Central memory CD8-positive, alpha-beta T cell (primary cell): ENCODE measurements at regions not wholly inside any gene's neighbourhood (a gene's known extent, or its start where the extent isn't known, plus 50 kb on each side); places are given as distances from the start of the nearest gene placed in this dataset.

Experiments used
- ATAC-seq: fragments of 150-1000 bp; cut with Tn5 transposase; replicated peaks from 2 replicates; pipeline ENCODE4 v1.10.0; 2022; ENCODE audit warnings: mild to moderate bottlenecking, moderate FRiP score, moderate number of reproducible peaks; ENCODE audit not compliant: poor library complexity, severe bottlenecking; ENCODE audit errors: extremely low read depth
- DNase-seq, 2 donors: peaks; one replicate each; pipeline ENCODE4 v3.0.0; 2021; ENCODE audit warnings: low spot score in 2 of 2
- H3K27ac Mint-ChIP-seq: one replicate; pipeline ENCODE4 v1.8.0; 2022; ENCODE audit warnings: low read depth, mild to moderate bottlenecking, moderate library complexity, mixed read lengths
- H3K27me3 Mint-ChIP-seq: one replicate; pipeline ENCODE4 v1.8.0; 2022; ENCODE audit warnings: mixed read lengths
- H3K36me3 Mint-ChIP-seq: one replicate; pipeline ENCODE4 v1.8.0; 2022; ENCODE audit warnings: mild to moderate bottlenecking, moderate library complexity, mixed read lengths; ENCODE audit not compliant: insufficient read depth
- H3K4me1 Mint-ChIP-seq: one replicate; pipeline ENCODE4 v1.8.0; 2022; ENCODE audit warnings: mixed read lengths
- H3K4me3 Mint-ChIP-seq: one replicate; pipeline ENCODE4 v1.8.0; 2022; ENCODE audit warnings: mild to moderate bottlenecking, moderate library complexity, mixed read lengths
- H3K9me3 Mint-ChIP-seq: one replicate; pipeline ENCODE4 v1.8.0; 2022; ENCODE audit warnings: mixed read lengths

DNA sequence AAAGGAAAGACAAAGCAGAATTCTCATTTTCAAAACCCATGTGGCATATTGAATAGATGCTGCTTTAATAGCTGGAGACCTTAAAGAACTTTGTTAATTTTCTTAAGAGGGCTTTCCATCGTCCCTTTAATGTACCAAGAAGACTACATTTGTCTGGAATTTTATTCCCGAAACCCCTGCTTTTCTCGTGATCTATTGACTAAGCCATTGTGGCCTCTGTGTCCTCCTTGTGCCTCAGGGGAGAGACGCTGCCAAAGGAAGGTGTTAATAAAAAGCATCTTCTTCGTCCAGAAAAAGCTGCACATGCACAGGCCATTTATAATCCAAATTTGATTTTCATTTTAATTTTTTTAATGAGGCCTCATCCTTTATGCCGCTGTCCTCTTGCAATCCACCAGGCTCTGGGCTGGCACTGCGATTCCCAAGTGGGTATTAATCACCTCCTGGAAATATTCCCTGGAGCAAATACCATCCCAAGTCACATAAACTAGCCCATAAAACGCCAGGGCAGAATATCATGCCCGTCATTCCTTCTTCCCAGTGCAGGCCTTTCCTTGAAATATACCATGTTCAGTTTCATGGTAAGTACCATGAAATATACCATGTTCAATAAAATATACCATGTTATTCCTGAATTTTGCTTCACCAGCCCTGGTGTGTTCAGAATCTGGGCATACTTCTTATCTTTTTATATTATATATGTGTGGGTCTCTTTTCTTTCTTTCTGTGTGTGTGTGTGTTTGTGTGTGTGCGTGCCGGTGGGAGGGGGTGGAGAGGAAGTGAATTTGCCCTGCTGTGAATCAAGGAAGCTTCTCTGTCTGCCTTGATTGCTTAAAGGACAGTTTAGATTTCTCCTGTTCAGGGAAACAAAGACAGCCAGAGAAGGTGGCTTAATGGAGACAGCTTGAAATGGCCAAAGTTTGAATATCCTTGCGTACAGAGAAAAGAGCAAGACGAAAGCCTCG is 147.6 kb downstream of the PHETA1 start:
- H3K27me3 Mint-ChIP-seq, result peaks cover 27% of the 10 kb centered on the region
- H3K4me1 Mint-ChIP-seq, result no peaks in the 10 kb centered on the region
- DNase-seq (no peak), ATAC-seq (no peak)
- no peak overlapping the region for H3K4me3 Mint-ChIP-seq
- no peaks in the 10 kb centered on the region for H3K9me3 Mint-ChIP-seq
- H3K36me3 Mint-ChIP-seq, result peaks cover 2% of the 10 kb centered on the region
- no peak overlapping the region for H3K27ac Mint-ChIP-seq

- Mint-ChIP-seq H3K27ac (no peak overlapping the region), H3K9me3 (no peaks in the 10 kb centered on the region), H3K36me3 (peaks cover 2% of the 10 kb centered on the region), H3K4me3 (no peak overlapping the region), H3K27me3 (peaks cover 28% of the 10 kb centered on the region), H3K4me1 (no peaks in the 10 kb centered on the region)
- DNase-seq (no peak), ATAC-seq (no peak)
Measured at GRCh38 chr12:111220363-111220762, 148.5 kb downstream of the PHETA1 start.

DNA sequence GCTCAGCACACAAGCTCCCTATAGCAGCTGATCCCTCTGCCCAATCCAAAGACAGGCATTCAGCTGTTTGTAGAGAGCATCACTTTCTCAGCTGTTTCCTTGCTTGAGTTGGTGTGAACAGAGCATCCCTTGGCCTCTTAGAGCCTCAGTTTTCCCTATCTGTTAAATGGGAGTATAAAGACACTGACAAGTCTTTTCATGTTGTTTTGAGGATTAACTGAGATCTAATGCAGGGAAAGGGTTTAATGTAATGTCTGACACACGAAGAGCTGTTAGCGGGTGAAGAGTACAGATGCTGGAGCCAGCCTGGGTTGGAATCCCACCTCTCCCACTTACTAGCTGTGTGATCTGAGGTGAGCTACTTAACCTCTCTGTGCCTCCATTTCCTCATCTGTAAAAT is 149.5 kb downstream of the PHETA1 start:
- no peaks in the 10 kb centered on the region for H3K36me3 Mint-ChIP-seq
- H3K4me1 Mint-ChIP-seq, result no peaks in the 10 kb centered on the region
- H3K27ac Mint-ChIP-seq, result no peak overlapping the region
- peaks cover 36% of the 10 kb centered on the region for H3K27me3 Mint-ChIP-seq
- H3K4me3 Mint-ChIP-seq, result no peak overlapping the region
- no peaks in the 10 kb centered on the region for H3K9me3 Mint-ChIP-seq
- DNase-seq (no peak), ATAC-seq (no peak)

- Mint-ChIP-seq H3K9me3 (no peaks in the 10 kb centered on the region), H3K36me3 (no peaks in the 10 kb centered on the region), H3K4me3 (no peak overlapping the region), H3K4me1 (no peaks in the 10 kb centered on the region), H3K27me3 (peaks cover 36% of the 10 kb centered on the region), H3K27ac (no peak overlapping the region)
- DNase-seq, result no peak
- no peak for ATAC-seq
Measured at GRCh38 chr12:111218499-111218898, 150.4 kb downstream of the PHETA1 start.

- H3K4me3 Mint-ChIP-seq, result no peak overlapping the region
- H3K27ac Mint-ChIP-seq, result no peak overlapping the region
- H3K9me3 Mint-ChIP-seq, result no peaks in the 10 kb centered on the region
- DNase-seq, result no peak
- H3K4me1 Mint-ChIP-seq, result no peaks in the 10 kb centered on the region
- H3K36me3 Mint-ChIP-seq, result no peaks in the 10 kb centered on the region
- no peak for ATAC-seq
- peaks cover 47% of the 10 kb centered on the region for H3K27me3 Mint-ChIP-seq
Measured at GRCh38 chr12:111216387-111217159, 152.3 kb downstream of the PHETA1 start.

- no peak for ATAC-seq
- Mint-ChIP-seq H3K4me1 (no peaks in the 10 kb centered on the region), H3K27ac (no peak overlapping the region), H3K36me3 (no peaks in the 10 kb centered on the region), H3K27me3 (peaks cover 54% of the 10 kb centered on the region), H3K4me3 (no peak overlapping the region), H3K9me3 (no peaks in the 10 kb centered on the region)
- no peak for DNase-seq
Measured at GRCh38 chr12:111215881-111216280, 153.0 kb downstream of the PHETA1 start.

- ATAC-seq, result no peak
- Mint-ChIP-seq H3K9me3 (no peaks in the 10 kb centered on the region), H3K27me3 (peaks cover 61% of the 10 kb centered on the region), H3K36me3 (no peaks in the 10 kb centered on the region), H3K27ac (no peak overlapping the region), H3K4me3 (no peak overlapping the region), H3K4me1 (no peaks in the 10 kb centered on the region)
- no peak for DNase-seq
Measured at GRCh38 chr12:111214401-111214800, 154.5 kb downstream of the PHETA1 start.

- ATAC-seq (no peak), DNase-seq (no peak)
- Mint-ChIP-seq H3K4me1 (no peaks in the 10 kb centered on the region), H3K27ac (no peak overlapping the region), H3K27me3 (peaks cover 61% of the 10 kb centered on the region), H3K9me3 (no peaks in the 10 kb centered on the region), H3K36me3 (no peaks in the 10 kb centered on the region), H3K4me3 (no peak overlapping the region)
Measured at GRCh38 chr12:111213561-111213960, 155.3 kb downstream of the PHETA1 start.

DNA sequence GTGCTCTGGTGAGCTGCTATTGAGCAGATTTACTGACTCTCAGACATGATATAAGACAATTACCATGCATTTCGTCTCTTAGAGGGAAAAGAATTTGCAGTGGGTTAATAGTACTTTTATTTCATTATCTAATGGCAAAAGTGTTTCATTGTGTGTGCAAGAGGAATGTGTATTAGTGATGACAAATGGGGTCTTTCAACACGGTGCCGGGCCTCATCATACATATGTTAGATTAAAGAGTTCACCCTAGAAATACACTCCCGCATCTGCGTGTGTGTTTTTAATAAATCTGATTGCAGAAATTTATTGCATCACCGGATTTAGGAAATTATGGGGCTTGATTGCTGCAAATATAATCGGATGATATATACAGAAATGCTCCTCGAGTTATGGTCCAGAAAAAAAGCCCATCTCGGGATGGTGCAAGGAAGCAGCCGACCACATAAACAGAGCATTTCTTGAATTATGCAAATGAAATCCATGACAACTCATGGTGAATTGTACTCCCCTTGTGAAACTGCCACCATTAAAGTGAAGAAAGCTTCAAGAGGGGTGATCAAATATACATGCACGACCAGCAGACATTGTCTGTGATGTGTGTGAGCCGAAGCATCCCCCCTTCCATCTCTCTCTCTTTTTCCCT is 156.0 kb downstream of the PHETA1 start:
- H3K36me3 Mint-ChIP-seq, result no peaks in the 10 kb centered on the region
- H3K4me3 Mint-ChIP-seq, result no peak overlapping the region
- peaks cover 58% of the 10 kb centered on the region for H3K27me3 Mint-ChIP-seq
- no peak overlapping the region for H3K27ac Mint-ChIP-seq
- no peak for DNase-seq
- no peaks in the 10 kb centered on the region for H3K4me1 Mint-ChIP-seq
- H3K9me3 Mint-ChIP-seq, result no peaks in the 10 kb centered on the region
- no peak for ATAC-seq

DNA sequence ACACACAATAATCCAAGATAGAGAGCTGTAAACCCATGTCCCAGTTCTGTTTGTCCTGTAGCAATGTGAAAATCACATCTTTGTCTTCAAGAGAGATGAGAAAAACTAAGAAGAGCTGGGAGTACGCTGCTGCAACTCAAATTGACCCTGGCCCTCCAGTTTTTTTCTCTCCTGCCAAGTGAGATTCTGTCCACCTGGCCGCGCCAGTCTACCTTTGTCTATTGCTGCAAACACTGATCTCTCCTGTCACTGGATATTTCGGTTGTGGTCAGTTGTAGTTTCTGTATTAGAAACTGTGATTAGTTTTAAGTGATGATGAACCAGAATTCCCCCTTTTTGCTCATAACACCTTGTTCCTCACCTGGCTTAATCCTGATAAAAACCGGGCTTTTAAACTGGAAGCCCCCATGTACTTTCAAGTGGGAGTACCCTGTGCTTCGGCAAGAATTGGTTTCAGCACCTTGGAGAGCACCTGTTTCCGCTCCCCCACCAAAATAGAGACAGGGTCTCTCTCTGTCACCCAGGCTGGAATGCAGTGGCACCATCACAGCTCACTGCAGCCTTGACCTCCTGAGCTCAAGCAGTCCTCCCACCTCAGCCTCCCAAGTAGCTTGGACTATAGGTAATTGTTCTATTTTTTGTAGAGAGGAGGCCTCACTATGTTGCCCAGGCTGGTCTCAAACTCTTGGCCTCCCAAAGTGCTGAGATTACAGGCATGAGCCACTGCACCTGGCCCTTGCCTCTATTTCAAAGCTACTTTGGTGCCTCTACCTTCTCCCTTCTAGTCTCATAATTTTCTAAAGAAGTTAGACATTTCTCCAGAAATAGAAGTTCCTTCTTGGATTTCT is 156.8 kb downstream of the PHETA1 start:
- Mint-ChIP-seq H3K9me3 (no peaks in the 10 kb centered on the region), H3K4me3 (no peak overlapping the region), H3K27me3 (peaks cover 58% of the 10 kb centered on the region), H3K4me1 (no peaks in the 10 kb centered on the region), H3K36me3 (no peaks in the 10 kb centered on the region), H3K27ac (no peak overlapping the region)
- ATAC-seq (no peak), DNase-seq (no peak)

DNA sequence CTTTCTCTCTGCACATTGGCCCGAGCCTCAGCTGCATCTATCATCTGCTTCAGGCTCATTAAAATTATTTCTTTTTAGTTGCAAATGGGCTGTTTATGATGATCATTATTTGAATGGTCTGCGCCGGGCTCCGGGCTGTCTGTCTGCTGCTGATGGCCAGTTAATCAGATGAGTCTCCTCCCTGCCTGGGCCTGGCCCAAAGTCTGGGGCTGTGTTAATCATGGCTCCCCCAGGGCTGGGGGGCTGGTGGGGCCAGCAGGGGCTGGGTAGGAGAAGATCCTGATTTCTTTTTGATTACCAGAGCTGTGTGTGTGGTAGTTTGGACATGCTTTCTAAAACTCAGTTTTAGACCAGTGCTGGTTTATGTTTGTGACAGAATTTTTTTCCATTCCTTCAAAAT is 159.1 kb downstream of the PHETA1 start:
- Mint-ChIP-seq H3K27me3 (peaks cover 39% of the 10 kb centered on the region), H3K27ac (no peak overlapping the region), H3K9me3 (no peaks in the 10 kb centered on the region), H3K4me3 (no peak overlapping the region), H3K4me1 (no peaks in the 10 kb centered on the region), H3K36me3 (no peaks in the 10 kb centered on the region)
- no peak for DNase-seq
- no peak for ATAC-seq

- DNase-seq (no peak), ATAC-seq (no peak)
- Mint-ChIP-seq H3K4me1 (no peaks in the 10 kb centered on the region), H3K27ac (no peak overlapping the region), H3K36me3 (no peaks in the 10 kb centered on the region), H3K9me3 (no peaks in the 10 kb centered on the region), H3K27me3 (peaks cover 37% of the 10 kb centered on the region), H3K4me3 (no peak overlapping the region)
Measured at GRCh38 chr12:111207761-111208160, 161.1 kb downstream of the PHETA1 start.
